H1 (cell line): ENCODE measurements at regions not wholly inside any gene's neighbourhood (a gene's known extent, or its start where the extent isn't known, plus 50 kb on each side); places are given as distances from the start of the nearest gene placed in this dataset.

Source experiments
- CTCF ChIA-PET: fragments of 300-600 bp; sonication (Branson Sonifier 250); formaldehyde crosslinking; loops from one replicate; lab custom pipeline; 2021; ENCODE audit not compliant: partially characterized antibody; lab: Charles Lee
- POLR2A ChIA-PET: fragments of 300-600 bp; sonication (Branson Sonifier 250); formaldehyde crosslinking; loops from one replicate; lab custom pipeline; 2021; ENCODE audit warnings: inconsistent platforms; ENCODE audit not compliant: partially characterized antibody; lab: Charles Lee
- DNase-seq, 2 experiments: peaks; one replicate each; pipeline versions ENCODE4 v3.0.0 to v3.0.0-alpha.2; 2010 to 2022; ENCODE audit warnings: low spot score in 2 of 2, low read depth in 1 of 2, mixed read lengths in 1 of 2
- FAIRE-seq: peaks from 2 replicates; lab custom pipeline; 2011; peaks lifted over from hg19 to GRCh38; lab: Jason Lieb, UNC
- H2AFZ ChIP-seq: 2 replicates; pipeline ENCODE4 v1.8.1; 2012; ENCODE audit warnings: low read length, inconsistent platforms
- H2AK5ac ChIP-seq: 2 replicates; pipeline ENCODE4 v1.6.1; 2013; ENCODE audit warnings: low read depth, low read length
- H2BK120ac ChIP-seq: replicated peaks from 2 replicates; pipeline ENCODE3; 2013; ENCODE audit warnings: low read depth, low read length, inconsistent platforms
- H2BK12ac ChIP-seq: 2 replicates; pipeline ENCODE4 v1.6.1; 2013; ENCODE audit warnings: low read depth, low read length
- H2BK15ac ChIP-seq: 2 replicates; pipeline ENCODE4 v1.6.1; 2013; ENCODE audit warnings: low read length
- H2BK20ac ChIP-seq: 2 replicates; pipeline ENCODE4 v1.6.1; 2013; ENCODE audit warnings: low read length
- H2BK5ac ChIP-seq: 2 replicates; pipeline ENCODE4 v1.6.1; 2013; ENCODE audit warnings: low read depth, low read length
- H3K14ac ChIP-seq: 2 replicates; pipeline ENCODE4 v1.6.1; 2013; ENCODE audit warnings: inconsistent platforms; ENCODE audit not compliant: insufficient read length
- H3K18ac ChIP-seq: 2 replicates; pipeline ENCODE4 v1.6.1; 2013; ENCODE audit warnings: low read length; ENCODE audit errors: extremely low read depth
- H3K23ac ChIP-seq: 2 replicates; pipeline ENCODE4 v1.6.1; 2013; ENCODE audit warnings: inconsistent platforms; ENCODE audit not compliant: insufficient read length
- H3K23me2 ChIP-seq: 2 replicates; pipeline ENCODE4 v1.6.1; 2013; ENCODE audit warnings: low read depth, low read length
- H3K27ac ChIP-seq: 2 replicates; pipeline ENCODE4 v1.6.1; 2011; ENCODE audit warnings: low read depth, low read length, inconsistent platforms
- H3K27me3 ChIP-seq, 4 experiments: replicated peaks in 1 of 4; 1 replicate in 1 of 4; 2 replicates in 3 of 4; pipeline versions ENCODE4 v1.6.1 to v1.8.1; 2011 to 2013; ENCODE audit warnings: low read length in 3 of 4, mild to moderate bottlenecking in 3 of 4, inconsistent platforms in 2 of 4, mixed read lengths in 2 of 4, moderate library complexity in 1 of 4; ENCODE audit not compliant: control insufficient read depth in 3 of 4, insufficient read depth in 3 of 4; ENCODE audit errors: extremely low read depth in 1 of 4
- H3K36me3 ChIP-seq, 4 experiments: 2 replicates each; pipeline versions ENCODE4 v1.6.1 to v1.8.1; 2011 to 2013; ENCODE audit warnings: mild to moderate bottlenecking in 4 of 4, low read length in 3 of 4, moderate library complexity in 2 of 4, control low read depth in 1 of 4, inconsistent platforms in 1 of 4; ENCODE audit not compliant: insufficient read depth in 4 of 4, control insufficient read depth in 2 of 4
- H3K4ac ChIP-seq: replicated peaks from 2 replicates; pipeline ENCODE3; 2013; ENCODE audit warnings: low read length, low read depth, mixed read lengths, inconsistent platforms; ENCODE audit not compliant: insufficient read length
- H3K4me1 ChIP-seq, 4 experiments: replicated peaks in 1 of 4; 1 replicate in 1 of 4; 2 replicates in 3 of 4; pipeline versions ENCODE4 v1.6.1 to v1.8.1; 2011 to 2013; ENCODE audit warnings: low read length in 3 of 4, inconsistent platforms in 2 of 4, mixed read lengths in 1 of 4; ENCODE audit not compliant: insufficient read depth in 4 of 4, control insufficient read depth in 3 of 4
- H3K4me2 ChIP-seq, 2 experiments: 2 replicates each; pipeline versions ENCODE4 v1.6.1 to v1.8.1; 2011 to 2013; ENCODE audit warnings: low read depth in 2 of 2, low read length in 2 of 2, control low read depth in 1 of 2, inconsistent platforms in 1 of 2, mild to moderate bottlenecking in 1 of 2; ENCODE audit not compliant: insufficient read depth in 1 of 2
- H3K4me3 ChIP-seq, 4 experiments: fragments of 200-600, 300-600 bp in 1 of 4; sonication (generic), shearing (Covaris generic), sonication (Bioruptor Twin) in 1 of 4; 2 replicates each; pipeline versions ENCODE4 v1.5.1 to v1.8.1; 2011 to 2016; ENCODE audit warnings: low read length in 4 of 4, low read depth in 3 of 4, control low read depth in 2 of 4, inconsistent platforms in 2 of 4, mild to moderate bottlenecking in 2 of 4, mixed read lengths in 1 of 4, moderate library complexity in 1 of 4; ENCODE audit not compliant: insufficient read depth in 2 of 4; ENCODE audit errors: extremely low read depth in 1 of 4
- H3K56ac ChIP-seq: replicated peaks from 2 replicates; pipeline ENCODE3; 2013; ENCODE audit warnings: low read depth, mild to moderate bottlenecking, mixed read lengths, low read length, inconsistent platforms; ENCODE audit not compliant: insufficient read length
- H3K79me1 ChIP-seq: 2 replicates; pipeline ENCODE4 v1.6.1; 2013; ENCODE audit warnings: low read depth, low read length, control low read depth
- H3K79me2 ChIP-seq, 2 experiments: 2 replicates each; pipeline versions ENCODE4 v1.6.1 to v1.8.1; 2012 to 2013; ENCODE audit warnings: low read length in 2 of 2, mild to moderate bottlenecking in 2 of 2, inconsistent platforms in 1 of 2; ENCODE audit not compliant: insufficient read depth in 2 of 2, control insufficient read depth in 1 of 2
- H3K9ac ChIP-seq, 4 experiments: replicated peaks in 1 of 4; 1 replicate in 1 of 4; 2 replicates in 3 of 4; pipeline versions ENCODE4 v1.6.1 to v1.8.1; 2011 to 2013; ENCODE audit warnings: low read depth in 3 of 4, low read length in 3 of 4, control low read depth in 2 of 4, mild to moderate bottlenecking in 2 of 4, moderate library complexity in 2 of 4, inconsistent platforms in 1 of 4; ENCODE audit errors: extremely low read depth in 1 of 4
- H3K9me3 ChIP-seq, 2 experiments: 2 replicates each; pipeline versions ENCODE4 v1.6.1 to v1.8.1; 2012 to 2013; ENCODE audit warnings: mild to moderate bottlenecking in 2 of 2, moderate library complexity in 2 of 2, control low read depth in 1 of 2, inconsistent platforms in 1 of 2, low read depth in 1 of 2, low read length in 1 of 2, mixed read lengths in 1 of 2; ENCODE audit not compliant: insufficient read depth in 2 of 2
- H4K20me1 ChIP-seq, 2 experiments: replicated peaks in 1 of 2; 2 replicates each; pipeline versions ENCODE3 to v1.8.1; 2011 to 2013; ENCODE audit warnings: inconsistent platforms in 2 of 2, low read length in 2 of 2, mild to moderate bottlenecking in 1 of 2; ENCODE audit not compliant: insufficient read depth in 2 of 2, control insufficient read depth in 1 of 2
- H4K5ac ChIP-seq: 2 replicates; pipeline ENCODE4 v1.6.1; 2013; ENCODE audit warnings: low read length, low read depth, mixed read lengths, inconsistent platforms; ENCODE audit not compliant: insufficient read length
- H4K8ac ChIP-seq: 2 replicates; pipeline ENCODE4 v1.8.0; 2013; ENCODE audit warnings: mild to moderate bottlenecking, moderate library complexity, low read length, inconsistent platforms; ENCODE audit not compliant: insufficient read depth; ENCODE audit errors: extremely low read depth
- H4K91ac ChIP-seq: replicated peaks from 2 replicates; pipeline ENCODE3; 2013; ENCODE audit warnings: low read length, mixed read lengths, inconsistent platforms; ENCODE audit not compliant: insufficient read length
- E2F6 ChIP-seq: IDR thresholded peaks from 2 replicates; pipeline ENCODE4 v1.6.1; 2012; ENCODE audit warnings: inconsistent platforms
- EGR1 ChIP-seq: IDR thresholded peaks from 2 replicates; pipeline ENCODE4 v1.6.1; 2011; ENCODE audit warnings: low read depth, low read length, borderline replicate concordance
- KDM1A ChIP-seq: fragments of 200-600, 300-600 bp; sonication (generic); IDR thresholded peaks from 2 replicates; pipeline ENCODE4 v1.7.1; 2016; ENCODE audit warnings: mild to moderate bottlenecking, low read length, borderline replicate concordance
- MAX ChIP-seq: IDR thresholded peaks from 2 replicates; pipeline ENCODE4 v1.6.1; 2012; ENCODE audit warnings: inconsistent platforms
- RBBP5 ChIP-seq: IDR thresholded peaks from 2 replicates; pipeline ENCODE4 v1.7.1; 2012; ENCODE audit warnings: low read depth, mild to moderate bottlenecking, inconsistent platforms, low read length, moderate library complexity, borderline replicate concordance
- RNF2 ChIP-seq: fragments of 200-900, 300-1000 bp; sonication (generic); IDR thresholded peaks from 2 replicates; pipeline ENCODE4 v1.7.1; 2016; ENCODE audit warnings: borderline replicate concordance, low read depth, mild to moderate bottlenecking, antibody characterized with exemption, low read length; ENCODE audit not compliant: poor library complexity, severe bottlenecking; ENCODE audit errors: missing control alignments
- SIX5 ChIP-seq: IDR thresholded peaks from 2 replicates; pipeline ENCODE4 v1.6.1; 2011; ENCODE audit warnings: mild to moderate bottlenecking, low read depth, low read length
- TCF12 ChIP-seq: IDR thresholded peaks from 2 replicates; pipeline ENCODE4 v1.6.1; 2011; ENCODE audit warnings: low read depth, mild to moderate bottlenecking, low read length

GRCh38 chr2:181128199-181128598 lies 147.8 kb downstream of the UBE2E3 start:
- no peak overlapping the region for H3K23ac ChIP-seq
- no peak for FAIRE-seq

More at GRCh38 chr2:181128199-181128598, 147.8 kb downstream of the UBE2E3 start:
- H2BK5ac ChIP-seq, result no peak overlapping the region
- H3K4ac ChIP-seq, result no peak overlapping the region
- H3K36me3 ChIP-seq, result no peaks in the 10 kb centered on the region
- no peaks in the 10 kb centered on the region for H4K20me1 ChIP-seq
- H3K4me1 ChIP-seq, result peaks cover 0 to 2% (median 0%) of the 10 kb centered on the region in 4 experiments; a peak in 1 of 7 replicates
- no peak overlapping the region for H2BK120ac ChIP-seq
- H3K27me3 ChIP-seq, result no peaks in the 10 kb centered on the region
- TF ChIP-seq EGR1 (no peak), RNF2 (no peak), E2F6 (no peak), KDM1A (no peak), MAX (no peak), SIX5 (no peak), TCF12 (no peak), RBBP5 (no peak)
- no peak overlapping the region for H2BK15ac ChIP-seq
- no peaks in the 10 kb centered on the region for H3K23me2 ChIP-seq
- no peak overlapping the region for H3K56ac ChIP-seq
- no peak overlapping the region for H2BK20ac ChIP-seq
- H4K91ac ChIP-seq, result no peak overlapping the region
- no peak overlapping the region for H2AFZ ChIP-seq
- H3K14ac ChIP-seq, result no peak overlapping the region
- POLR2A ChIA-PET, result no interaction called here
- no peak overlapping the region for H3K4me2 ChIP-seq
- DNase-seq, result no peak
- CTCF ChIA-PET, result interaction anchor here (0.6 to 1.8 kb wide), 3 partner anchors 18 to 633 kb away, joined by 3 to 5 read pairs (median 4); no protein-coding TSS in a partner anchor
- no peaks in the 10 kb centered on the region for H3K79me2 ChIP-seq
- no peak overlapping the region for H3K27ac ChIP-seq
- H3K9ac ChIP-seq, result no peak overlapping the region
- no peak overlapping the region for H3K18ac ChIP-seq
- H3K9me3 ChIP-seq, result no peaks in the 10 kb centered on the region
- no peak overlapping the region for H4K8ac ChIP-seq
- no peak overlapping the region for H2BK12ac ChIP-seq
- no peaks in the 10 kb centered on the region for H3K79me1 ChIP-seq
- H4K5ac ChIP-seq, result no peak overlapping the region
- H2AK5ac ChIP-seq, result no peak overlapping the region
- no peak overlapping the region for H3K4me3 ChIP-seq
